ENCODE measurements at regions not wholly inside any gene's neighbourhood (a gene's known extent, or its start where the extent isn't known, plus 50 kb on each side); places are given as distances from the start of the nearest gene placed in this dataset.
A peak's percentile ranks its signal among the peaks of the same experiment; 100 is the strongest.

GRCh38 chr4:13159041-13159620, 325.0 kb downstream of the RAB28 start:
- peaks cover 4% of the 10 kb centered on the region for H3K9me3 Mint-ChIP-seq
- Histone ChIP-seq H3K9me3 (ENCODE audit: control insufficient read depth, low read length) (peaks cover 8% of the 10 kb centered on the region), H3K27me3 (ENCODE audit: control insufficient read depth, insufficient read depth, low read length, poor library complexity, severe bottlenecking) (no peaks in the 10 kb centered on the region), H3K4me1 (ENCODE audit: control insufficient read depth, insufficient read depth, low read length) (no peaks in the 10 kb centered on the region), H3K36me3 (ENCODE audit: control insufficient read depth, insufficient read depth, low read length) (no peaks in the 10 kb centered on the region), H3K27ac (ENCODE audit: low read depth, low read length) (no peak overlapping the region), H3K4me3 (ENCODE audit: low read length) (no peak overlapping the region), H3K9ac (ENCODE audit: extremely low read depth, low read length, poor library complexity, severe bottlenecking) (no peak overlapping the region)
- no peak for DNase-seq
- 84% methylated on average over 4 of the region's 4 CpGs for WGBS, 2 experiments (ENCODE audit: insufficient coverage in 1 of 2, insufficient read length in 1 of 2)
- peaks cover 13% of the 10 kb centered on the region for H3K4me1 Mint-ChIP-seq
- H3K27me3 Mint-ChIP-seq (ENCODE audit: insufficient read depth): no peaks in the 10 kb centered on the region
- H3K36me3 Mint-ChIP-seq (ENCODE audit: low read depth): no peaks in the 10 kb centered on the region
- no peak for TF ChIP-seq CTCF (conservative IDR thresholded peaks at IDR 0.05)
- no peak overlapping the region for H3K27ac Mint-ChIP-seq
- H3K4me3 Mint-ChIP-seq: no peak overlapping the region

GRCh38 chr4:13151194-13151593, 332.9 kb downstream of the RAB28 start:
- Mint-ChIP-seq H3K36me3 (ENCODE audit: low read depth) (peaks cover 3% of the 10 kb centered on the region), H3K9me3 (peaks cover 8% of the 10 kb centered on the region), H3K27ac (no peak overlapping the region), H3K4me3 (no peak overlapping the region), H3K4me1 (peaks cover 20% of the 10 kb centered on the region), H3K27me3 (ENCODE audit: insufficient read depth) (no peaks in the 10 kb centered on the region)
- H3K9me3 ChIP-seq (ENCODE audit: control insufficient read depth, low read length): no peaks in the 10 kb centered on the region
- no peak overlapping the region for H3K27ac ChIP-seq (ENCODE audit: low read depth, low read length)
- no peak for TF ChIP-seq CTCF (conservative IDR thresholded peaks at IDR 0.05)
- no peak for DNase-seq
- no peaks in the 10 kb centered on the region for H3K36me3 ChIP-seq (ENCODE audit: control insufficient read depth, insufficient read depth, low read length)
- 78% methylated on average over 7 of the region's 7 CpGs; no CpG with 5 or more reads in 1 of the 2 experiments for WGBS, 2 experiments (ENCODE audit: insufficient coverage in 1 of 2, insufficient read length in 1 of 2)
- H3K9ac ChIP-seq (ENCODE audit: extremely low read depth, low read length, poor library complexity, severe bottlenecking): no peak overlapping the region
- no peaks in the 10 kb centered on the region for H3K27me3 ChIP-seq (ENCODE audit: control insufficient read depth, insufficient read depth, low read length, poor library complexity, severe bottlenecking)
- no peak overlapping the region for H3K4me3 ChIP-seq (ENCODE audit: low read length)
- H3K4me1 ChIP-seq (ENCODE audit: control insufficient read depth, insufficient read depth, low read length): no peaks in the 10 kb centered on the region

GRCh38 chr4:13143222-13144070, 340.7 kb downstream of the RAB28 start:
- H3K36me3 ChIP-seq (ENCODE audit: control insufficient read depth, insufficient read depth, low read length): no peaks in the 10 kb centered on the region
- no peak overlapping the region for H3K9ac ChIP-seq (ENCODE audit: extremely low read depth, low read length, poor library complexity, severe bottlenecking)
- H3K27ac Mint-ChIP-seq: peak overlapping the region; percentile 0
- H3K4me3 ChIP-seq (ENCODE audit: low read length): no peak overlapping the region
- H3K9me3 ChIP-seq (ENCODE audit: control insufficient read depth, low read length): peaks cover 20% of the 10 kb centered on the region
- peaks cover 3% of the 10 kb centered on the region for H3K4me1 ChIP-seq (ENCODE audit: control insufficient read depth, insufficient read depth, low read length)
- no peaks in the 10 kb centered on the region for H3K36me3 Mint-ChIP-seq (ENCODE audit: low read depth)
- no peak for TF ChIP-seq CTCF (conservative IDR thresholded peaks at IDR 0.05)
- no peaks in the 10 kb centered on the region for H3K27me3 ChIP-seq (ENCODE audit: control insufficient read depth, insufficient read depth, low read length, poor library complexity, severe bottlenecking)
- H3K4me1 Mint-ChIP-seq: peaks cover 16% of the 10 kb centered on the region
- WGBS, 2 experiments (ENCODE audit: insufficient coverage in 1 of 2, insufficient read length in 1 of 2): 90 to 93% methylated on average over 18 to 19 of the region's 19 CpGs
- H3K9me3 Mint-ChIP-seq: peaks cover 7% of the 10 kb centered on the region
- H3K4me3 Mint-ChIP-seq: no peak overlapping the region
- H3K27me3 Mint-ChIP-seq (ENCODE audit: insufficient read depth): no peaks in the 10 kb centered on the region
- DNase-seq: no peak
- H3K27ac ChIP-seq (ENCODE audit: low read depth, low read length): no peak overlapping the region
